ENCODE measurements at regions not wholly inside any gene's neighbourhood (a gene's known extent, or its start where the extent isn't known, plus 50 kb on each side); places are given as distances from the start of the nearest gene placed in this dataset.
"Not testable (repeated sequence)": the region's sequence is repeated elsewhere in the genome, so short reads cannot be mapped to it uniquely, and the experiment has no call there.

GRCh38 chrX:102784550-102784949 is 64.0 kb downstream of the GPRASP3 start:
- Histone ChIP-seq H3K27me3 (no peaks in the 10 kb centered on the region), H3K36me3 (no peaks in the 10 kb centered on the region), H3K27ac (no peak overlapping the region), H3K9me3 (ENCODE audit: low read depth) (no peaks in the 10 kb centered on the region), H3K4me3 (no peak overlapping the region), H3K4me1 (ENCODE audit: low read depth) (no peaks in the 10 kb centered on the region)
- TF ChIP-seq CTCF (IDR thresholded peaks at IDR 0.05; ENCODE audit: low read depth, low read length): no peak
- no peak for DNase-seq (ENCODE audit: low read depth in 1 of 2, low spot score in 1 of 2)

- H3K27me3 ChIP-seq: no peaks in the 10 kb centered on the region
- no peak overlapping the region for H3K27ac ChIP-seq
- no peaks in the 10 kb centered on the region for H3K36me3 ChIP-seq
- no peaks in the 10 kb centered on the region for H3K9me3 ChIP-seq (ENCODE audit: low read depth)
- no peak overlapping the region for H3K4me3 ChIP-seq
- no peak for DNase-seq (ENCODE audit: low read depth in 1 of 2, low spot score in 1 of 2)
- no peak for TF ChIP-seq CTCF (IDR thresholded peaks at IDR 0.05; ENCODE audit: low read depth, low read length)
- no peaks in the 10 kb centered on the region for H3K4me1 ChIP-seq (ENCODE audit: low read depth)
These were observed 66.7 kb downstream of the GPRASP3 start for GRCh38 chrX:102787283-102787682.

- Histone ChIP-seq H3K4me3 (no peak overlapping the region), H3K27me3 (no peaks in the 10 kb centered on the region), H3K36me3 (no peaks in the 10 kb centered on the region), H3K9me3 (ENCODE audit: low read depth) (no peaks in the 10 kb centered on the region), H3K27ac (no peak overlapping the region), H3K4me1 (ENCODE audit: low read depth) (no peaks in the 10 kb centered on the region)
- TF ChIP-seq CTCF (IDR thresholded peaks at IDR 0.05; ENCODE audit: low read depth, low read length): no peak
- DNase-seq (ENCODE audit: low read depth in 1 of 2, low spot score in 1 of 2): no peak
These were observed 87.8 kb downstream of the GPRASP3 start for GRCh38 chrX:102808336-102808735.

GRCh38 chrX:102818269-102818668 is 97.7 kb downstream of the GPRASP3 start:
- not testable (repeated sequence) for DNase-seq (ENCODE audit: low read depth in 1 of 2, low spot score in 1 of 2); H3K27me3 ChIP-seq; H3K36me3 ChIP-seq; H3K9me3 ChIP-seq (ENCODE audit: low read depth); H3K27ac ChIP-seq; H3K4me3 ChIP-seq; H3K4me1 ChIP-seq (ENCODE audit: low read depth)

GRCh38 chrX:102832661-102833060 is 104.4 kb upstream of the RAB40AL start:
- Histone ChIP-seq H3K27me3 (no peaks in the 10 kb centered on the region), H3K4me3 (no peak overlapping the region), H3K4me1 (ENCODE audit: low read depth) (no peaks in the 10 kb centered on the region), H3K36me3 (no peaks in the 10 kb centered on the region), H3K27ac (no peak overlapping the region), H3K9me3 (ENCODE audit: low read depth) (no peaks in the 10 kb centered on the region)
- TF ChIP-seq CTCF (IDR thresholded peaks at IDR 0.05; ENCODE audit: low read depth, low read length): no peak
- peak in 1 of 2 donors; percentile 58 for DNase-seq (ENCODE audit: low read depth in 1 of 2, low spot score in 1 of 2)

GRCh38 chrX:102833136-102833535 is 103.9 kb upstream of the RAB40AL start:
- Histone ChIP-seq H3K36me3 (no peaks in the 10 kb centered on the region), H3K9me3 (ENCODE audit: low read depth) (no peaks in the 10 kb centered on the region), H3K27me3 (no peaks in the 10 kb centered on the region), H3K27ac (no peak overlapping the region), H3K4me1 (ENCODE audit: low read depth) (no peaks in the 10 kb centered on the region), H3K4me3 (no peak overlapping the region)
- peak in 1 of 2 donors; percentile 18 for DNase-seq (ENCODE audit: low read depth in 1 of 2, low spot score in 1 of 2)
- TF ChIP-seq CTCF (IDR thresholded peaks at IDR 0.05; ENCODE audit: low read depth, low read length): no peak
